ENCODE measurements at regions not wholly inside any gene's neighbourhood (a gene's known extent, or its start where the extent isn't known, plus 50 kb on each side); places are given as distances from the start of the nearest gene placed in this dataset.

- Histone ChIP-seq H3K9ac (ENCODE audit: low read length) (no peak overlapping the region), H2BK12ac (ENCODE audit: low read length in 2 of 2) (no peak overlapping the region), H2AFZ (ENCODE audit: low read depth, low read length) (no peak overlapping the region), H2BK5ac (ENCODE audit: low read depth, low read length, poor library complexity, severe bottlenecking) (no peak overlapping the region), H4K91ac (ENCODE audit: low read length) (no peak overlapping the region), H3K23ac (ENCODE audit: low read length in 2 of 2) (no peak overlapping the region), H3K4me2 (ENCODE audit: low read length, poor library complexity, severe bottlenecking) (no peak overlapping the region), H3K4me3 (ENCODE audit: insufficient read depth in 1 of 2, low read depth in 1 of 2, low read length in 2 of 2) (no peak overlapping the region), H2BK120ac (ENCODE audit: low read depth, low read length) (no peak overlapping the region), H3K79me1 (replicated peaks; ENCODE audit: low read length, poor library complexity, severe bottlenecking) (no peaks in the 10 kb centered on the region), H3K14ac (ENCODE audit: low read length in 2 of 2) (no peak overlapping the region), H2BK15ac (ENCODE audit: low read depth, poor library complexity, severe bottlenecking) (no peak overlapping the region), H2AK5ac (ENCODE audit: low read length, severe bottlenecking) (no peak overlapping the region), H3K4ac (ENCODE audit: low read depth in 1 of 2, low read length in 2 of 2) (no peak overlapping the region), H4K8ac (ENCODE audit: low read length) (no peak overlapping the region), H3K27me3 (ENCODE audit: control insufficient read depth in 1 of 2, insufficient read depth in 1 of 2, low read length in 2 of 2) (no peaks in the 10 kb centered on the region), H3K9me3 (ENCODE audit: control insufficient read depth, low read length) (no peaks in the 10 kb centered on the region), H3K4me1 (ENCODE audit: control insufficient read depth, insufficient read depth, low read depth, low read length) (no peaks in the 10 kb centered on the region), H3K36me3 (ENCODE audit: control insufficient read depth in 1 of 2, insufficient read depth in 2 of 2, low read depth in 1 of 2, low read length in 2 of 2) (no peaks in the 10 kb centered on the region), H3K18ac (ENCODE audit: low read depth in 1 of 2, low read length in 2 of 2) (no peak overlapping the region), H3K27ac (ENCODE audit: low read length, poor library complexity, severe bottlenecking) (no peak overlapping the region)
- DNase-seq = peak; percentile 65
- 0% methylated on average over 2 of the region's 4 CpGs for WGBS
Observed at GRCh38 chr3:152574461-152575079, 260.4 kb upstream of the P2RY1 start.

GRCh38 chr3:152578769-152579168, 256.2 kb upstream of the P2RY1 start:
- no peak for DNase-seq
- Histone ChIP-seq H3K4me1 (ENCODE audit: control insufficient read depth, insufficient read depth, low read depth, low read length) (no peaks in the 10 kb centered on the region), H3K4ac (ENCODE audit: low read depth in 1 of 2, low read length in 2 of 2) (no peak overlapping the region), H2AFZ (ENCODE audit: low read depth, low read length) (no peak overlapping the region), H2BK15ac (ENCODE audit: low read depth, poor library complexity, severe bottlenecking) (no peak overlapping the region), H3K9me3 (ENCODE audit: control insufficient read depth, low read length) (no peaks in the 10 kb centered on the region), H2AK5ac (ENCODE audit: low read length, severe bottlenecking) (no peak overlapping the region), H2BK5ac (ENCODE audit: low read depth, low read length, poor library complexity, severe bottlenecking) (no peak overlapping the region), H3K4me2 (ENCODE audit: low read length, poor library complexity, severe bottlenecking) (no peak overlapping the region), H2BK12ac (ENCODE audit: low read length in 2 of 2) (no peak overlapping the region), H3K18ac (ENCODE audit: low read depth in 1 of 2, low read length in 2 of 2) (no peak overlapping the region), H3K14ac (ENCODE audit: low read length in 2 of 2) (no peak overlapping the region), H3K79me1 (replicated peaks; ENCODE audit: low read length, poor library complexity, severe bottlenecking) (no peaks in the 10 kb centered on the region), H3K36me3 (ENCODE audit: control insufficient read depth in 1 of 2, insufficient read depth in 2 of 2, low read depth in 1 of 2, low read length in 2 of 2) (no peaks in the 10 kb centered on the region), H3K9ac (ENCODE audit: low read length) (no peak overlapping the region), H3K23ac (ENCODE audit: low read length in 2 of 2) (no peak overlapping the region), H4K91ac (ENCODE audit: low read length) (no peak overlapping the region), H3K27me3 (ENCODE audit: control insufficient read depth in 1 of 2, insufficient read depth in 1 of 2, low read length in 2 of 2) (no peaks in the 10 kb centered on the region), H4K8ac (ENCODE audit: low read length) (no peak overlapping the region), H3K27ac (ENCODE audit: low read length, poor library complexity, severe bottlenecking) (no peak overlapping the region), H2BK120ac (ENCODE audit: low read depth, low read length) (no peak overlapping the region), H3K4me3 (ENCODE audit: insufficient read depth in 1 of 2, low read depth in 1 of 2, low read length in 2 of 2) (no peak overlapping the region)

GRCh38 chr3:152581951-152582350, 253.0 kb upstream of the P2RY1 start:
- Histone ChIP-seq H2AK5ac (ENCODE audit: low read length, severe bottlenecking) (no peak overlapping the region), H2BK120ac (ENCODE audit: low read depth, low read length) (no peak overlapping the region)

GRCh38 chr3:152583963-152584362, 251.0 kb upstream of the P2RY1 start:
- Histone ChIP-seq H2BK5ac (ENCODE audit: low read depth, low read length, poor library complexity, severe bottlenecking) (no peak overlapping the region), H2AFZ (ENCODE audit: low read depth, low read length) (no peak overlapping the region), H3K4ac (ENCODE audit: low read depth in 1 of 2, low read length in 2 of 2) (no peak overlapping the region), H3K27me3 (ENCODE audit: control insufficient read depth in 1 of 2, insufficient read depth in 1 of 2, low read length in 2 of 2) (no peaks in the 10 kb centered on the region), H3K9ac (ENCODE audit: low read length) (peak overlapping the region; percentile 37), H3K4me2 (ENCODE audit: low read length, poor library complexity, severe bottlenecking) (no peak overlapping the region), H3K23ac (ENCODE audit: low read length in 2 of 2) (no peak overlapping the region), H3K4me1 (ENCODE audit: control insufficient read depth, insufficient read depth, low read depth, low read length) (no peaks in the 10 kb centered on the region), H3K14ac (ENCODE audit: low read length in 2 of 2) (no peak overlapping the region), H2BK15ac (ENCODE audit: low read depth, poor library complexity, severe bottlenecking) (no peak overlapping the region), H2BK12ac (ENCODE audit: low read length in 2 of 2) (no peak overlapping the region), H3K79me1 (replicated peaks; ENCODE audit: low read length, poor library complexity, severe bottlenecking) (no peaks in the 10 kb centered on the region), H2BK120ac (ENCODE audit: low read depth, low read length) (no peak overlapping the region), H4K91ac (ENCODE audit: low read length) (no peak overlapping the region), H3K18ac (ENCODE audit: low read depth in 1 of 2, low read length in 2 of 2) (no peak overlapping the region), H3K4me3 (ENCODE audit: insufficient read depth in 1 of 2, low read depth in 1 of 2, low read length in 2 of 2) (no peak overlapping the region), H4K8ac (ENCODE audit: low read length) (no peak overlapping the region), H3K36me3 (ENCODE audit: control insufficient read depth in 1 of 2, insufficient read depth in 2 of 2, low read depth in 1 of 2, low read length in 2 of 2) (no peaks in the 10 kb centered on the region), H3K27ac (ENCODE audit: low read length, poor library complexity, severe bottlenecking) (no peak overlapping the region), H3K9me3 (ENCODE audit: control insufficient read depth, low read length) (no peaks in the 10 kb centered on the region), H2AK5ac (ENCODE audit: low read length, severe bottlenecking) (no peak overlapping the region)
- 100% methylated on average over 1 of the region's 1 CpG for WGBS
- no peak for DNase-seq

More at GRCh38 chr3:152581951-152582350, 253.0 kb upstream of the P2RY1 start:
- Histone ChIP-seq H2BK5ac (ENCODE audit: low read depth, low read length, poor library complexity, severe bottlenecking) (no peak overlapping the region), H3K4me1 (ENCODE audit: control insufficient read depth, insufficient read depth, low read depth, low read length) (no peaks in the 10 kb centered on the region), H3K23ac (ENCODE audit: low read length in 2 of 2) (no peak overlapping the region), H3K9ac (ENCODE audit: low read length) (no peak overlapping the region), H4K91ac (ENCODE audit: low read length) (no peak overlapping the region), H3K36me3 (ENCODE audit: control insufficient read depth in 1 of 2, insufficient read depth in 2 of 2, low read depth in 1 of 2, low read length in 2 of 2) (no peaks in the 10 kb centered on the region), H4K8ac (ENCODE audit: low read length) (no peak overlapping the region), H2BK12ac (ENCODE audit: low read length in 2 of 2) (no peak overlapping the region), H3K27ac (ENCODE audit: low read length, poor library complexity, severe bottlenecking) (no peak overlapping the region), H3K18ac (ENCODE audit: low read depth in 1 of 2, low read length in 2 of 2) (no peak overlapping the region), H3K27me3 (ENCODE audit: control insufficient read depth in 1 of 2, insufficient read depth in 1 of 2, low read length in 2 of 2) (no peaks in the 10 kb centered on the region), H3K79me1 (replicated peaks; ENCODE audit: low read length, poor library complexity, severe bottlenecking) (no peaks in the 10 kb centered on the region), H3K4me3 (ENCODE audit: insufficient read depth in 1 of 2, low read depth in 1 of 2, low read length in 2 of 2) (no peak overlapping the region), H3K4me2 (ENCODE audit: low read length, poor library complexity, severe bottlenecking) (no peak overlapping the region), H2AFZ (ENCODE audit: low read depth, low read length) (no peak overlapping the region), H3K14ac (ENCODE audit: low read length in 2 of 2) (no peak overlapping the region), H3K4ac (ENCODE audit: low read depth in 1 of 2, low read length in 2 of 2) (no peak overlapping the region), H2BK15ac (ENCODE audit: low read depth, poor library complexity, severe bottlenecking) (no peak overlapping the region), H3K9me3 (ENCODE audit: control insufficient read depth, low read length) (no peaks in the 10 kb centered on the region)
- 59% methylated on average over 2 of the region's 3 CpGs for WGBS
- DNase-seq = peak; percentile 11
